ENCODE measurements at regions not wholly inside any gene's neighbourhood (a gene's known extent, or its start where the extent isn't known, plus 50 kb on each side); places are given as distances from the start of the nearest gene placed in this dataset.
"Not testable (repeated sequence)": the region's sequence is repeated elsewhere in the genome, so short reads cannot be mapped to it uniquely, and the experiment has no call there.

- WGBS, 4 donors = 92 to 100% (median 98%) methylated on average over 1 of the region's 1 CpG
- intact Hi-C loops (cut with DNase I) = no loop called here
- DNase-seq = no peak
These were observed 63.3 kb upstream of the RELL1 start for GRCh38 chr4:37749398-37749988.

GRCh38 chr4:37748485-37748884, 62.3 kb upstream of the RELL1 start:
- intact Hi-C loops (cut with DNase I) = no loop called here
- no peak overlapping the region for H3K27ac ChIP-seq
- no peak for ATAC-seq
- H3K9me3 ChIP-seq = no peaks in the 10 kb centered on the region
- DNase-seq = no peak
- H3K27me3 ChIP-seq = no peaks in the 10 kb centered on the region
- peaks cover 0 to 11% (median 0%) of the 10 kb centered on the region in 12 donors for H3K4me1 ChIP-seq
- TF ChIP-seq POLR2A (IDR thresholded peaks at IDR 0.05) (no peak), CTCF (IDR thresholded peaks at IDR 0.05) (no peak)
- H3K36me3 ChIP-seq = no peaks in the 10 kb centered on the region
- H3K4me3 ChIP-seq = no peak overlapping the region
- WGBS, 4 donors = 70 to 91% (median 84%) methylated on average over 2 of the region's 2 CpGs

More at GRCh38 chr4:37749398-37749988, 63.3 kb upstream of the RELL1 start:
- no peaks in the 10 kb centered on the region for H3K27me3 ChIP-seq
- no peak for ATAC-seq
- peaks cover 0 to 11% (median 0%) of the 10 kb centered on the region in 12 donors for H3K4me1 ChIP-seq
- TF ChIP-seq CTCF (IDR thresholded peaks at IDR 0.05) = no peak
- TF ChIP-seq POLR2A (IDR thresholded peaks at IDR 0.05) = no peak
- H3K4me3 ChIP-seq = no peak overlapping the region
- H3K36me3 ChIP-seq = no peaks in the 10 kb centered on the region
- no peaks in the 10 kb centered on the region for H3K9me3 ChIP-seq
- peak overlapping the region in 1 of 12 donors; percentile 58 for H3K27ac ChIP-seq

GRCh38 chr4:37747772-37748330, 61.7 kb upstream of the RELL1 start:
- no peaks in the 10 kb centered on the region for H3K36me3 ChIP-seq
- WGBS, 4 donors = 60 to 69% (median 64%) methylated on average over 6 of the region's 6 CpGs
- H3K27me3 ChIP-seq = no peaks in the 10 kb centered on the region
- ATAC-seq (no peak), DNase-seq (no peak)
- H3K4me3 ChIP-seq = no peak overlapping the region
- TF ChIP-seq POLR2A (IDR thresholded peaks at IDR 0.05) (no peak), CTCF (IDR thresholded peaks at IDR 0.05) (no peak)
- intact Hi-C loops (cut with DNase I) = no loop called here
- H3K9me3 ChIP-seq = no peaks in the 10 kb centered on the region
- peaks cover 0 to 11% (median 0%) of the 10 kb centered on the region in 12 donors for H3K4me1 ChIP-seq
- H3K27ac ChIP-seq = no peak overlapping the region

GRCh38 chr4:37746852-37747251, 60.7 kb upstream of the RELL1 start:
- DNase-seq; H3K36me3 ChIP-seq; H3K27ac ChIP-seq; ATAC-seq; intact Hi-C loops (cut with DNase I); H3K27me3 ChIP-seq; H3K4me3 ChIP-seq; H3K9me3 ChIP-seq: not testable (repeated sequence)
- peaks cover 0 to 11% (median 0%) of the 10 kb centered on the region in 12 donors for H3K4me1 ChIP-seq
- 84 to 97% (median 93%) methylated on average over 5 of the region's 5 CpGs for WGBS, 4 donors

GRCh38 chr4:37745946-37746345, 59.8 kb upstream of the RELL1 start:
- H3K36me3 ChIP-seq = no peaks in the 10 kb centered on the region
- no peaks in the 10 kb centered on the region for H3K9me3 ChIP-seq
- intact Hi-C loops (cut with DNase I) = no loop called here
- H3K4me1 ChIP-seq = peaks cover 0 to 11% (median 0%) of the 10 kb centered on the region in 12 donors
- TF ChIP-seq CTCF (IDR thresholded peaks at IDR 0.05) = no peak
- no peak for TF ChIP-seq POLR2A (IDR thresholded peaks at IDR 0.05)
- no peak overlapping the region for H3K4me3 ChIP-seq
- no peaks in the 10 kb centered on the region for H3K27me3 ChIP-seq
- no peak for DNase-seq
- no peak overlapping the region for H3K27ac ChIP-seq
- no peak for ATAC-seq
